NCI-H2196 (cell line): ENCODE measurements at regions not wholly inside any gene's neighbourhood (a gene's known extent, or its start where the extent isn't known, plus 50 kb on each side); places are given as distances from the start of the nearest gene placed in this dataset.

Experiments used
- DNase-seq: peaks from one replicate; lab custom pipeline; 2025; ENCODE audit not compliant: unreplicated experiment; lab: John Stamatoyannopoulos, UW

DNA sequence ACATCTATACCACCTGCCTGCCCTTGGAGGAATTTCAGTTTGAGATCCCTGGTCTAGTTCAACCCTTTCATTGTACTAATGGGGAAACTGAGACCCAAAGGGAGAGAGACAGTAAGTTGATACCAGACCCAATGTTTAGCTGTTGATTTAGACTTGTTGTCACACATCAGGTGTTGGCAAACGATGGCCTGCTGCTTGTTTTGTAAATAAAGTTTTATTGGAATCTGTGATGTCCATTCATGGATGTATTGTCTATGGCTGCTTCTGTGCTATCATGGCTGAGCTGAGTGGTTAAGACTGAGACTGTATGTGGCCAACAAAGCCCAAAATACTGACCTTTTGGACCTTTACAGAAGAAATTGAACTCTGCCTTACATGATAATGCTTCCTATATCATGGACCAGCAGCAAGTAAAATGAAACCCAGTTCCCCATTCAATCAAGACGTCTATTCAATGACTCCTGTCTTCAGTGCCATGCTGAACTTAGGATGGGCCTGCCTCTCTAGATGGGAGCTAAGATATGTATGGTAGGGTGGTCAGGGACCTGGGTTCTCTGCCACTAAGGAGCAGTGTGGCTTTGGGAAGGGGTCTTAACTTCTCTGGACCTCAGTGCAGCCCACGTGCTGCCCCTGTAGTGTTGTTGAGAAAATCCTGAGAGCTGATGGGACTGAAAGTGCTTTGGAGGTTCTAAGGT lies 111.0 kb downstream of the IRX5 start:
- no peak for DNase-seq

DNA sequence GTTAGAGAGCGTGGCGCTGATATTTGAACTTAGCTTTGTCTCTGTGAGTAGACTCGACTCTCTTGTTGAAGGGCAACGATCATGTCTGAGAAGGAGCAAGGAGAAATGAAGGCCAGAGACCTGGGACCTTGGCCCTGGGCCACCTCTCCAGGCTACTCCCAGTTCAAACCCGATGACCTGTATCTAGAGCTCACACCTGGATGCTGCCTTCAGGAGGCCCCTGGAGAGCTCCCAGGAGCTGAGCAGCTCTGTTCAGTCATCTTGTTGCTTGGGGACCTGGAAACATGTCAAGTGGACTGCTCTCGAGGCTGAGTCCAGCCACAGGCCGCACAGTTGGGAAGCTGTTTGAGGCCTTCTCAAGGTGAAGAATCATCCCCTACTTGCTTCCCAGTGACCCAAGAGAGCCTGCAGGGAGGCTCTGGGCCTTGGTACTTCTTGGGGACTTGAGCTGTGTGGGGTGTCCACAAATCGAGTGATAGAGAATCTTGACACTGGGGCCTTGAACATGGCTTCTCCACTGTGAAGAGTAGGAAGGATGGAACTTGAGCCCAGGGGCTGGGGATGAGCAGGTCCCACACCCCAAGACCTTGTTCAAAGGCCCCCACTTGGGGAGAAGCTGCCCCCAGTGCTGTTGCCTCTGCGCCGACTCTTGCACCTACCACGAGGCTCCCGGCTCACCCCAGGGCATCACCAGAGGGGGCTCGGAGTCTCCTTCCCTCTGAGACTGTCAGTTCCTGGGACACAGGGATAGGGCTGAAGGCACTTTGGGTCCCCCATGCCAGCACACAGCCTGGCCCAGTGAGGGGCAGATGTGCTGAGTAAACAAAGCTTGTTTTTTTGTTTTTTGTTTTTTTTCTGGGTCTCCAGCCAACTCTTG lies 112.1 kb downstream of the IRX5 start:
- DNase-seq: no peak

DNA sequence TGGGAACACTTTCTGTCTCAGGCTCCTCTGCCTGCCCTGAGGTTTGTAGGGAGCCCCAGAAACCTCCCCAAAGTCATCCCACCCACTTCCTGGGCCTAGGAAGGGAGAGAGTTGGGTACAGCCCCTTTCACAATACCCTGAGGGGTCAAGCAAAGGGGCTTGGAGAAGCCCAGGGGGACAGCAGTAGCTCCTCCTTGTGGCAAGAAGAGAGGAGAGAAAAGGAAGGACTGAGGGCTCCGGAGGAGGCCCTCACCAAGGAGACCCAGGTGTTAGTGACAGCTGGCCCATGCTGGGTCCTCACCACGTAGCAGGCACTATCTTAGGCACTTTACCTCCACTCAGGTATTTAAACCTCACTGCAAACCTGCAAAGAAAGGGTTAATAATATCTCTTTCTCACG lies 112.8 kb downstream of the IRX5 start:
- DNase-seq: no peak

DNA sequence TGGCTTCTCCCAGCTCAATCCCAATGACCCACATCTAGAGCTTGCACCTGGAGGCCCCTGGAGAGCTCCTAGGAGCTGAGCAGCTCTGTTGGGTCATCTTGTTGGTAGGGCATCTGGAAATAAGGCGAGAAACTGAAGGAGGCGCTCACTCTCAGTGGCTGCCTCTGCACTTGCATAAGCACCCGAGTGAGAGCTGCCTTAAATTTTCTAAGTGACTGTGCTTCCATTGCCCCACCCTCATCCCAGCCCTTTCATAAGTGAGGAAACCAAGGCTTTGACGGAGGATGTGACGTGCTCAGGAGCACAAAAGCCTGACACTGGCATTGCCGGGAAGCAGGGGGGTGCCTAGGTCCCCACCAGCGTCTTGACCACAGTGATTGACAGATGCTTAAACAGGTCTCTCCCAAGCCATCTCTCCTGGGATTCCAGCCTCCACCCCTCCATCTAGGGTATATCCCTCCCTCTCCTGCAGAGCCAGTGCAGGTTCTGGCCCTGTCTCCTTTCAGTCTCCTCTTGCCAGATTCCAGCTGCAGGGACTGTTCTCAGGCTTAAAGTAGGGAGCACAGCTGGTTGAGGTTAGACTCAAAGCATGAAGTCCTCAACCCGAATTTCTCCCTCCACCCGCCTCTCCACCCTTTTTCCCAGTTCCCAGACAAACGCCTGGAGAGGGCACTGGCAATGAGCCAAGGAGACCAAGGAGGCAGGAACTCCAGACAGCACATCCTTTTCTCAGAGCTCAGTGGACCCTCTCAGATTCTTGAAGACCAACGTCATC lies 113.7 kb downstream of the IRX5 start:
- DNase-seq: no peak

DNA sequence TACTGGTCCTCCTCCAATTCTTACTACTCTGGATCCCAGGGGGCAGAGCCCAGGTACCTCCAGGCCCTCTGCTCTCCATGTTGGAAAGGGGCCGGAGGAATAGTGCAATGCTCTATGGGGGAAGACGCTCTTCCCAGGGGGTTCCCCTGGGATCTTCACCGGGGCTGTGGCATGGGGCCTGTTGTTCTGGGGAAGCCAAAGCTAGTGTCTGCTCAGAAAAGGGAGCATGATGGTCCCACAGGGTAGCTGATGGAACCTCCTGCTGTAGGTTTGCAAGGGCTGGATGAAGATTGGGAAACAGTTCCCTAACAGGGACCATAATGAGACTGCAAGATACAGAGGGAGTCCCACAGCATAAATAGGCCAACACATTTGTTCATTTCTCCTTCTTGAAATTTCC lies 114.7 kb downstream of the IRX5 start:
- DNase-seq: no peak

DNA sequence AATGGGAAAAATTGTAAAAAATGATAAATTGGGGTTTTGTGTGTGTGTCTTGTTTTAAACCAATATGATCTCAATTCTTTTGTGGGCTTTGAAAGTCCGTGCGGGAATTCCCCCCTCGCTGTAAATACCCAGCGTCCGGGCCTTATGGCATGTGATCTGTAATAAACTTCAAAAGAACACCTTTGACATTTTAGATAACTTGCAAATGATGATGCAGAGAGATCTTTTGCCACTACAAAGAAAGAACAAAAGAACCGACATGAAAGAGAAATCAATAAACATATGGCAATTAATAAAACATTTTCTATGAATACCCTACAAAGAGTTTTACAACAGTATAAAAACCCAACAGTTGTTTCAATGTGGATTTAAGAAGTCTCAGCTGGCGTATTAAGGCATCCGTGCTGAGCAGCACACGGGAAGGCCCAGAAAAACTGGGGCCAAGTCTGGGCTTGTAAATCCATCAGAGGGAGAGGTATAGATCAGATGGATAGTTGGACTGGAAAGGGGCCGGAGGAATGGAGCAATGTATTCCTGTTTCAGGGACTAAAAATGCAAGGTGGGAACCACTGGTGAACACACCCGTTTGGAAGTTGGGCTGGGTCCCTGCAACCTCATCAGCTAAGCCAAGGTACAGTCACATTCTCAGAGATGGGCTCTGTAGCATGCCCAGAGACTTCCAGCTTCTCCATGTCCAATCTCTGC lies 115.2 kb downstream of the IRX5 start:
- DNase-seq: no peak

DNA sequence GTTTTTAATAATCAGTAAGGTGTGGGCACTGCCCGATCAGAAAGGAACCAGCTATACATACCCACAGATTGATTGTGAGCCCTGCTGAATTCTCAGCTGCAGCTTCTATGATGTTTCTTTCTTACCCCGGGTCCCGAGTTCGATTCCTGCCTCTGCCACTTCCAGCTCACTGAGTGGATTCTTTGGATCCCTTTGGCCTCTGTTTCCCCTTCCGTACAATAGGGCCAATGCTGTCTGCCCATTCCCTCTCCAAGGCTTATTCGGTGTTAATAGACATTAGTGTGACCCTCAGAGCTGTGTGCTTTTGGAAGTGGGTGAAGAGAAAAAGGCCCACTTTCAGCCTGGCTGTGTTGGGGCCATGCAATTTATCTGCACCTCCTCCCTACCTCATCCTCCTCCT lies 115.8 kb downstream of the IRX5 start:
- DNase-seq: no peak

DNA sequence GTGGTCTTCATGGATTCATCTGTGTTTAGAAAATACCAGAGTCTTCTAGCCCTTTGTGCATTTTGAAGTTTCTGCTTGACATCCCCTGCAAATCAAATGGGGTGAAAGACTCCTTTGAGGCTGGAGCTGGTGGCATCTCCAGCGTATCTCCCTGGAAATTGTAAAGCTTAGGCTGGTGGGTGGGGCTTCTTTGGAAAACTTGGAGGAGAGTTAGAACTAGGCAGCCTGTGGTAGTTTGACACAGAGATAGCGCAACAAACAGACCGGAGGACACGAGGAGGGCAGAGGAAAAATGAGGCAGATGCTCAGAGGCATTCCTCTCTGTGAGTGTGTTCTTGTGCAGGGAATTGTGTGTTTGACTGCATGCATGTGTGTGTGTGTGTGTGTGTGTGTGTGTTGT lies 116.3 kb downstream of the IRX5 start:
- DNase-seq: no peak

DNA sequence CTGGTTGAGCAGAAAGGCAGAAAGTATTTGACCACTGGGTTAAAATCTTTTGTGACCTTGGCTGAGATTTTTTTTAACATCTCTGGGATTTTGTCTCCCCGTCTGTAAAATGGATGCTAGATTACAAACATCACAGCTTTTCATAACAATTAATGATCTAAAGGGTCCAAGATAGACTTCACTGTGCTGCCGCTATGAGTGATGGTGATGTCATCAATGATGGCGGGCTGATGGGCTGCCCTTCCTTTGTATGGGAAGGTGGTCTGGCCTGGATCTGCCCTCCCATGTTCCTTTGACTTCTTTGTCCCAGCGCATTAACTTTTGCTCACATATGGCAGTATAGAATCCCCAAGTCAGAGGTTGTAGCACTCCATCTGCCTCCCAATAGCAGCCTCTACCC lies 116.7 kb downstream of the IRX5 start:
- no peak for DNase-seq

DNA sequence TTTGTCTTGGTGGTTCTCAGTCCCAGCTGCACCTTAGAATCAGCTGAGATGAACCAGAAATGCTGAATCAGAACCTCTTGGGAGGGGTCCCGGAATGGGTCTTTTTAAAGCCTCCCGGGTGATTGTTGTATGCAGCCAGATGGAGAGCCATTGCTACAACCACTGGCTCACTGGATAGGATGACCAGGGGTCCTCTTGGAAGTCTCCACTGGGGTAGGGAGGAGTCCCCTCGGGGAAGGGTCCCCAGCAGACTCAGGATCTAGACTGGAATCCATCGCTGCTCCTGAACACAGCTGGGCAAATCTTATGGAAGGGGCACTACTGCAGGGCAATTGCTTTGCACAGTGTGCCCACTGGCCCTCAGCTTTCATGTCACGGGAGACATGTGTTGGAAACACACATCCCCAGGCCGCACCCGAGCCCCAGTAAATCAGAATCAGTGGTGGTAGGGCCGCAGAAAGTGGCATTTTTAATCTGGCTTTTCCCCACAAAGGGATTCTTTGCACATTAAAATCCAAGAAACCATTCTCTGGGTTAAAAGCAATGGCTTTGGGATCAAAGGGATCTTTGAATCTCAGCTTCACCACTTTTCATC lies 117.3 kb downstream of the IRX5 start:
- no peak for DNase-seq

DNA sequence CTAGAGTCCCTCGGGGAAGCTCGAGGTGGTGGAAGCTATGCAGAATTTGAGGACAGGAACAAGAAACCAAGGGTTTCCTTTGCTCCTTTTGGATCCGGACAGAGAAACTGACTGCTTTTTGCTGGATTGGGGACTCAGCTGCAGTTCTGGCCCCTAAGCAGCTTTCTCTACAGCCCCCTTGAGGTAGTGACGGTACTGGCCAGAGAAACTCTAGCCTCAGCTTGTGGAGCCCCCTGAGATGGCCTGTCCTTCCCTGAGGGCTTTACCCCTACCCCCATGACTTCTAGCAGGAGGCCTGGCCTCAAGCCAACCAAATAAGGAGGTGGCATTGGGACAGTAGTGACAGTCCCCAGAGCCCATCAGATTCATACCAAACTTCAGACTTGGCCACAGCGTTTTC lies 118.1 kb downstream of the IRX5 start:
- DNase-seq: no peak

DNA sequence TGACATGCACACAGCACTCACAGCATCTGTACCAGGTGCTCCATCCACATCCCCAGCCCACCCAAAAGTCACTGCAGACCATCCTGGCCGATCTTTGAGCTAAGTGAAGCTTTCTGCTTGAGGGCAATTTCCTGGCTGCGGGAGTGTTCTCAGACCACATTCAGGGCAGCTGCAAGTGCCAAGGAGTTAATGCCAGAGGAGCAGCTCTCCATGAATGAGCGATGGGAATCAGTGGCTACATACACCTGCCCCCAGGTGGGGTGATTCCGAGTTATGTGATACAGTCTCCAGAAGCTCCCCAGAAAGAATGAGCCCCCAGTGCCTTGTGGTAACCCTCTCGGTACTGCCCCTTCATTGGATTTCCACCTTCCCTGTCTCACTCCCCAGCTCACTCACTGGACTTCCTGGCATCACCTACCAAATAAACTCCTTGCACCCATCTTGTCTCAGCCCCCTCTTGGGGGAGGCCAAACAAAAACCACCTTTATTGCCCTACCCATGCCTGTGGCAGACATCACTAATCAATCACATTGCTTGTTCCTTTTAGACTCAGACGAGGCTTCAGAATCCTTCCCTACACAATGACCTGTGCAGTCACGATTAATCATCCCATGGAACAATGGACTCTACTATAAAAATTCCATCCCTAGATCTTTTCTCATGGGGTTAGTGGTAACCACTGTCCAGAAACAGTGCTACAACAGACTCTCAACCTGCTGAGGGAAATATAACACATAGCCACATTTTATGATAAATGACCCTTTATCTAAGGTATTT lies 121.1 kb downstream of the IRX5 start:
- DNase-seq: no peak

DNA sequence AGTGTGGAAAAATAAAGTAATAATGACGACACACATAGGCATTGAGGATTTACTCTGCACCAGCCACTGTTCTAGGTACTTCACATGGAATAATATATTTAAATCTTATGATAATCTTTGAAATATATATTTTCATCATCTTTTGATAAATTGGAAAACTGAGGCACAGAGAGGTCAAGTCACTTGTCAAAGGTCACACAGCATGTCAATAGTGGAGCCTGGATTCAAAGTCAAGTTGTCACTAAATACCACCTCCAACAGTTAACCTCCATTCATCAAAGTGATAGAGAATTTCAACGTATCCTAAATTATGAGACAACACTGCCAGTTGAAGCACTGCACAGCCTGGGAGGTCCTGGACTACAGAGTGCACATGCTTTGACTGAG lies 121.7 kb downstream of the IRX5 start:
- DNase-seq: no peak

DNA sequence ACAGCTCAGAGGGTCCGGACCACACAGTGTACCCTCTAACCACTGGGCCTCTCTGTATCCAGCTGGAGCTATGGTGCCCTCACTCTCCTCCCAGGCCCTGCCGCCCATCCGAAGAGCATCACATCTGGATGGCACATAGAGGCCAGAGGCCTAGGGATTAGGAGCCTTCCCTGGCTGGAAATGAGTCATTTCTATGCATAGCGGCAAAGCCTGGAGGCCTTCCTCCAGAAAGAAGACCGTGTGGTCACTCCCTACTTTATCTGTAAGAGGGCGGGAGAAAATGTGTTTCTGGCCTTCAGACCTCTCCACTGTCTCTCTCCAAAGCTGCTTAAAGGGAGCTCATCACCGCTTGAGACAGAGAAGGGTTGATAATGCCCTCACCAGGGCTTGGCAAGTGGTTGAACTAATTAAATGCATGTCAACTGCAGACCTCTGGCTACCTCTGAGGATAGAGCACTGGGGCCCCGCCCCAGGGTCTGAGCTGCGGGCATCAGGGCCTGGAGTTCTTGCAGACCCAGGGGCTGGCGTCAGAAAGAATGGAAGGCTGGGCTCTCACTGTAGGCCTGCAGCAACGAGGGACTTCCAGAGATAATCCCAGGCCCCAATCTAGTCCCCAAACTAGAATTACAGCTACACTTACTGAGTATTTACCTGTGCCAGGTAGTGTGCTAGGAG lies 122.2 kb downstream of the IRX5 start:
- no peak for DNase-seq

DNA sequence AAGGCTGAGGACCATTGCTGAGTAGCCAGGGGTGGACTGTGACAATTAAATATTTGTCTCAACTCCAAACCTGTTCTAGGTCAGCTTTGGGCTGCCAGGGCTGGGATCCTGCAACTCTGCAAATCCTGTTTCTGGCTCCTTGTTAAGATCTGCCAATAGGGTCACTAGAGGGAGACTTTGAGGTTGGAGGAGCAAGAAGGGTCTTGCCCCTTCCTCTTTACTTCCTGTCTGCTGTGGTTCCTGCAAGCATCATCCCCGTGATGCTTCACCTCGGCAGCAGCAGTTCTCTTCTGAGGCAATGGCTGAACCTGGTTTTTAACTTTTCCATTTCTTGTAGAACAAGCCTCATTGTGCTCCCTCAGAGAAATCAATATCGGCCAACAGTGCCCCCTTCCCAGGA lies 124.6 kb downstream of the IRX5 start:
- DNase-seq: no peak

DNA sequence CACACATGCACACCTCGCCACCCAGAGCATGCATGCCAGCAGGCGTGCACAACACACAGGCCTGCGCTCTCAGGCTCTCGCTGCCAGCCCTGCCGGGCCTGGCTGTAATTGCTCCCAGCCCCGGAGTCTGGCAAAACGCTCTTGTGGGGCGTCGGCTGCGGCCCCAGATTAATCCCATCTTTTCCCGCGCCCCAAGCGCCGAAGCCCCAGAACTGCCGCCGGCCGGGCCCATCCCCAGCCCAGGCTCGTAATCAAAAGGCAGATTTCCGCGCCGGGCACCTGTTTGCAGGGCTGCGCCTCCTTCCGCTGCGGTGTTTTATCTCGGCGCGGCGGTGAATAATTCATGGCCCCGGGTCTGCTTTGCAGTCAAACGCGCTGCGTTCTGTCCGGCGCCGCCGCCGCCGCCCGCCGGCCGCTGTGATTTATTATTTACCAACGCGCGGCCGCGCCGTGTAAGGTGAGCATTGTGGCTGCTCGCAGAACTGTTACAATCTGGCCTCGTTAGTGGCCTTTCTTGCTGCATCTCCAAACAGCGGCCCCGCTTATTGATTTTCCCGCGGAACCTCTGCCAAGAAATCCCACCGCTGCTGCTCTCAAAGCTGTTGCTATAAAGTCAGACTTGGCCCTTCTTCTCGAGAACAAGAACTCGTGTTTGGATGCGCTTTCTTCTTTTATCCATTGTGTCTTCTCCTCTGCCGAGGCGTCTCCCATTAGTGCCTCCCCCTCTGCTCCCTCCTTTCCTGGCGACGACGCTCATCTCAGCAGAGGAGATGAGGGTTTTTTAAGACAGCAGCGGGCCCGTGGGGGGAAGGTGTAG lies 126.1 kb downstream of the IRX5 start:
- DNase-seq: no peak

DNA sequence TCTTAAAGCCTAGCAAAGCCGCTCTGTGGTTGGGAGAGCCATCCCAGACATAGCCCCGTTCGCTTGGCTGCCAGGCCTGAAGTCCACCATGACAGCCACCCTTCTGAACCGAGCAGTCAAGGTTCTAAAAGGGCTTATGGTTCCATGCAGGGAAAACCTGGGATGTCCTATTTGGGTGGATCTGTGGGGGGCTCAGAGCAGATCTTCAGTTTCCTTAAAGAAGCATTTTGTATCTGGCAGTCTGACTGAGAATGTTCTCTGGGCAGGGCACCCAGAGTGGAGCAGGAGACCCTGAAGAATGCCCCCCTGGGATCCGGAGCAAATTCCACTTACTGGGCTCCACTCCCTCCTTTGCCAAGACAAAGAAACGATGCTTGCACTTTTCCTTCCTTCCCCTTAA lies 127.2 kb downstream of the IRX5 start:
- no peak for DNase-seq

DNA sequence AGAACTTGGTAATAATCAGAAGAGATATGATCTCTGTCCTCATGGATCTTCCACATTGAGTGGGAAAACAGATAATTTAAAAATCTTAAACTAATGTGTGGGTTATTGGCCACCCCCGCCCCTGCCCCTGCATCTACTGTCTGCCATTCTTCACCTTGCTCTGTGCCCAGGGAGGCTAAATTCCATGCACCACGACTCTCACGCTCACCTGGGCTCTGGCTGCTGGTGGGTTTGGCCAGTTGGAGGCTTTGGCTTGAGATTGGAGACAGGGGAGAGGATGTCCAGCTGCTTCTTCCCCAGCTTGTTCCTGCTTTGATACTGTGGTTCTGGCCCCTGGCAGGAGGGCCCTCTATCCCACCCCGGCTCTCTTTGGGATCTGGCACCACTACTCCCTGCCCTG lies 127.9 kb downstream of the IRX5 start:
- DNase-seq: no peak

DNA sequence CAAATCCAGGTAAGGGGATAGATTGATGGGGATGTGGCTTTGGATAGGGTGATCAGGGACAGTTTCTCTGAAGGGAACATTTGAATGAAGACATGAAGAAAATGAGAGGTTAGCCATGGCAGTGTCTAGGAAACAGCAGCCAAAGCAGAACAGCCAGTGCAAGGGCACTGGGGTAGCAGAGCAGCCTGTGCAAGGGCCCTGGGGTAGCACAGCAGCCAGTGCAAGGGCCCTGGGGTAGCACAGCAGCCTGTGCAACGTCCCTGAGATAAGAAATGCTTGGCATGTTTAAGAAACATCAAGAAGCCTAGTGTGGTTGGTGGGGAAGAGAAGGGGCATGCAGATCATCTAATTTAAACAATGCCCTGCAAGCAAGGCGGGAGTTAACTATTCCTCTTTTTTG lies 128.5 kb downstream of the IRX5 start:
- no peak for DNase-seq
